WI38 (cell line): ENCODE measurements at regions not wholly inside any gene's neighbourhood (a gene's known extent, or its start where the extent isn't known, plus 50 kb on each side); places are given as distances from the start of the nearest gene placed in this dataset.

Experiments
- H3K4me3 ChIP-seq: 2 replicates; pipeline ENCODE4 v1.5.1; 2011; ENCODE audit warnings: low read depth, mild to moderate bottlenecking, control low read depth, low read length
- CTCF ChIP-seq: IDR thresholded peaks from 2 replicates; pipeline ENCODE4 v1.5.1; 2012; ENCODE audit warnings: low read depth, mild to moderate bottlenecking, control low read depth, low read length

DNA sequence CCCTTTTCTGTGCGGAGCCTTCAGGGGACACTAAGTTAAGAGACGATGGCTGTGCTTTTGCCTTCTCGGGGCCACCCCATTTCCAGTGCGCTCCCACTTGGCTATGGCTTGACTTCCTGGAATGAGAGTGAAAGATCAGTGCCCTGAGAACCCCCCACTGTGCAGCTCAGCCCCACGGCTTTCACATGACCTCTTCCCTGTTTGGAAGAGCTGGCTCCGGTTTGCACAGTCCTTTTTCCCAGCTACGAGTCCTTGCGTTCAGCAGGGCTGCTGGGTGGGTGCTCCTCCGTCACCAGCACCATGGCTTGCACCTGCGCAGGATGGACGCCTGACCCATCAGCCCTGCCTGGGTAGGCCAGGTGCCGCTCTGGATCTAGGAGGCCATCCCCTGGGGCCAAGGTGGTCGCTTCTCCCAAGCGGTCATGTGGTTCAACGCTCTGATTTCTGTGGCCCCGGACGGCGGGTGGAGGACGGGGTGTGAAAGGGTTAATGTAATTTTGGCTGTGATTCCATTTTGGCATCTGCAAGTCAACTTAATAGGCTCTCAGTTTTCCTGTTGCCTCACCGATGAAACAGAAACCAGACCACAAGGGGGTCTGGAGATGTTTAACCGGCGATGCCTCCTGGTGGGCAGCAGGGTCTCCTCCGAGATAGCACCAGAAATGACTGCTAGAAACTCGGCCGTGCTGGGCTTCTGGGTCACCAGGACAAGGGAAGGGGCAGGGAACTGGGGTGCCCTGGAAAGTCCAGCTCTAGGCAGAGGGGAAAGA is 113.1 kb upstream of the HAAO start:
- no peak for TF ChIP-seq CTCF

GRCh38 chr2:42904576-42904876 is 112.1 kb upstream of the HAAO start:
- H3K4me3 ChIP-seq: no peak overlapping the region
- TF ChIP-seq CTCF: no peak

More for the DNA sequence above, 113.1 kb upstream of the HAAO start:
- no peak overlapping the region for H3K4me3 ChIP-seq

DNA sequence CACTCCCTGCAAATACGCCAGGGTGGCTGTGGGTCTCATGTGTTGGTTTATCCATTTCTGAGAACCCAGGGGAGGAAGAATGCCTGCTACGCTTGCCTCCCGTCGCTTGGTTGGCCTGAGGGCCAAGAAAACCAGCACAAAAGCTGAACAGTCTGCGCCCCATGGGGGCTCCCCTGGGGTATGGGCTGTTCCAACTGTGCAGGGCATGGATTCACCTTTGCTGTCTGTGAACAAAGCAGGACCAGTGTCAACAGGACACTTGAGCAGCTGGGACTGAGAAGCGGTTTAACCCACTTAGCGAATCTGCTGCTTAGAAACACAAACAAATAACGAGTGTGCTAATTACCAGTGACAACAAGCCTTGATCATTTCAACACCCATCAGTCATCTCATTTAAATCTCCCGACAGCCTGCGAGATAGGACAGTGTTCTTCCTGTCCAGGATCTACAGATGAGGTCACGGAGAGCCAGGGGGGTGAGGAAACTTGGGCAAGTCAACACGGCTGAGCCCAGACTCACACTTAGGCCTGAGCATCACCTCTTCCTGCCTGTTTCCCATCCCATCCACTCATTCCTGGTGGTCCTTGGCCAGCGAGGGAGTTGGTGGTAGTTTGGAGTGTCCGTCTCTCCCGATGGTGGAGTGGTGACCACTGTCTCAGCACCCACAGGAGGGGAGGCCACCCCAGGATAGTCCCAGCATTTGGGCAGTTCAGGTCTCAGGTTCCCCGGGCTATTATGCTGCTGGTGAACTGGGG is 111.6 kb upstream of the HAAO start:
- no peak for TF ChIP-seq CTCF

GRCh38 chr2:42902939-42903709 is 110.7 kb upstream of the HAAO start:
- no peak overlapping the region for H3K4me3 ChIP-seq
- TF ChIP-seq CTCF: no peak

More for the DNA sequence above, 111.6 kb upstream of the HAAO start:
- H3K4me3 ChIP-seq: no peak overlapping the region

GRCh38 chr2:42901076-42901640 is 108.8 kb upstream of the HAAO start:
- no peak overlapping the region for H3K4me3 ChIP-seq
- TF ChIP-seq CTCF: no peak

DNA sequence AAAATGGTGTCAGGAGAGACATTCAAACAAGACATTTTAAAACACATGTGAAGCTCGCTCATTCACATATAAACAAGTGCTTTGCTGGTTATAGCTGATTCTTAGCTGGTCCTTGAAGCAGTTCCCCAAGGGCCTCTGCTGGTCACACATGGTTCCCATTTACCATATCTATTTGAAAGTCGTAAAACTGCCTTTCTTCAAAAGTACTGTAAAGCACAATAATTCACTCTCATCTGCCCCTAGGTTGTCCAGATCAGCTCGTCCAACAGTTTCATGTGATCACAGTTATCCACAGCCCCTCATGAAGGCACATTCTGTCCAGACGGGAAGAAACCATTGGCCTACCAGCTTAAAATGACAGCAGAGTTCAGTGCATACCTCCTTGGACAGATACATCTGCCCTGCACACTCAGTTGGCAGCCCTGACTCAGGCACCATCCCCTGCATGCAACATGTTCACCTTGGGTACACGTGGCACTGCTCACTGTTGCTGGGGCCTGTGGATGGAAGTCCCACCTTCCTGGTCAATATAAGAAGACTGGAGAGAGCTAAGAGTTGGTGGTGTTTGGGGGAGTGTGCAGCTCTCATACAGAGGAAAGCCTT is 108.0 kb upstream of the HAAO start:
- H3K4me3 ChIP-seq: no peak overlapping the region
- no peak for TF ChIP-seq CTCF
